IMR-90 (cell line): ENCODE measurements at regions not wholly inside any gene's neighbourhood (a gene's known extent, or its start where the extent isn't known, plus 50 kb on each side); places are given as distances from the start of the nearest gene placed in this dataset.

ENCODE experiments used
- ATAC-seq: fragments of 200-7000 bp; cut with Tn5 transposase; 2 replicates; pipeline ENCODE4 v1.9.1; 2020; ENCODE audit warnings: low read depth, mild to moderate bottlenecking, moderate library complexity
- BruUV-seq: library from RNA; stranded (reverse); fragments of 400-500 nt; replicated peaks from 2 replicates; lab custom pipeline; 2021; lab: Mats Ljungman, UMichigan
- CTCF ChIA-PET: fragments of 300-600 bp; formaldehyde crosslinking; extraction: SDS; loops from one replicate; lab custom pipeline; 2021; ENCODE audit warnings: antibody characterized with exemption; lab: Yijun Ruan, JAX
- POLR2A ChIA-PET: fragments of 300-600 bp; sonication (Branson Sonifier 250); formaldehyde crosslinking; loops from one replicate; lab custom pipeline; 2022; ENCODE audit warnings: antibody characterized with exemption; ENCODE audit not compliant: unreplicated experiment; lab: Charles Lee
- DNase-seq: peaks from one replicate; pipeline ENCODE4 v3.0.0; 2013
- H2AFZ ChIP-seq: replicated peaks from 2 replicates; pipeline ENCODE3; 2013; ENCODE audit warnings: low read length, mild to moderate bottlenecking; ENCODE audit not compliant: poor library complexity
- H2AK5ac ChIP-seq: 2 replicates; pipeline ENCODE4 v1.6.1; 2013; ENCODE audit warnings: low read depth, low read length, inconsistent platforms
- H2AK9ac ChIP-seq: replicated peaks from 2 replicates; pipeline ENCODE3; 2013; ENCODE audit warnings: mild to moderate bottlenecking, low read depth, low read length, moderate library complexity; ENCODE audit not compliant: poor library complexity
- H2BK120ac ChIP-seq: 2 replicates; pipeline ENCODE4 v1.6.1; 2013; ENCODE audit warnings: low read depth, low read length, inconsistent platforms
- H2BK15ac ChIP-seq: 3 replicates; pipeline ENCODE4 v1.6.1; 2013; ENCODE audit warnings: low read depth, low read length, inconsistent platforms
- H2BK20ac ChIP-seq: 2 replicates; pipeline ENCODE4 v1.6.1; 2013; ENCODE audit warnings: low read depth, mild to moderate bottlenecking, inconsistent platforms, low read length, moderate library complexity
- H2BK5ac ChIP-seq: 2 replicates; pipeline ENCODE4 v1.6.1; 2013; ENCODE audit warnings: mild to moderate bottlenecking, low read depth, low read length, inconsistent platforms; ENCODE audit not compliant: poor library complexity, severe bottlenecking
- H3K14ac ChIP-seq: replicated peaks from 2 replicates; pipeline ENCODE4 v1.6.1; 2013; ENCODE audit warnings: low read depth, low read length, inconsistent platforms
- H3K18ac ChIP-seq: 2 replicates; pipeline ENCODE4 v1.6.1; 2013; ENCODE audit warnings: low read depth, low read length, control low read depth
- H3K23ac ChIP-seq: 2 replicates; pipeline ENCODE4 v1.6.1; 2013; ENCODE audit warnings: low read depth, low read length, inconsistent platforms
- H3K27ac ChIP-seq: 2 replicates; pipeline ENCODE4 v1.5.1; 2013; ENCODE audit warnings: mild to moderate bottlenecking, control low read depth, low read length; ENCODE audit not compliant: insufficient read depth
- H3K27me3 ChIP-seq: 2 replicates; pipeline ENCODE4 v1.6.1; 2013; ENCODE audit warnings: low read length; ENCODE audit not compliant: control insufficient read depth, insufficient read depth
- H3K36me3 ChIP-seq: 2 replicates; pipeline ENCODE4 v1.6.1; 2013; ENCODE audit warnings: low read length, mixed read lengths; ENCODE audit not compliant: control insufficient read depth, insufficient read depth
- H3K4ac ChIP-seq: 2 replicates; pipeline ENCODE4 v1.6.1; 2013; ENCODE audit warnings: low read depth, low read length, inconsistent platforms
- H3K4me1 ChIP-seq: 2 replicates; pipeline ENCODE4 v1.6.1; 2013; ENCODE audit warnings: low read length, mixed read lengths; ENCODE audit not compliant: control insufficient read depth, insufficient read depth
- H3K4me2 ChIP-seq: 2 replicates; pipeline ENCODE4 v1.6.1; 2013; ENCODE audit warnings: low read depth, mild to moderate bottlenecking, control low read depth, low read length, moderate library complexity
- H3K4me3 ChIP-seq: 2 replicates; pipeline ENCODE4 v1.5.1; 2013; ENCODE audit warnings: low read depth, mild to moderate bottlenecking, control low read depth, low read length, moderate library complexity; ENCODE audit not compliant: insufficient read depth
- H3K56ac ChIP-seq: 2 replicates; pipeline ENCODE4 v1.6.1; 2013; ENCODE audit warnings: low read length, inconsistent platforms; ENCODE audit not compliant: insufficient read depth; ENCODE audit errors: extremely low read depth
- H3K79me1 ChIP-seq, 2 experiments: 2 replicates each; pipeline ENCODE4 v1.6.1; 2013; ENCODE audit warnings: low read length in 2 of 2, inconsistent platforms in 1 of 2, low read depth in 1 of 2
- H3K9ac ChIP-seq: 2 replicates; pipeline ENCODE4 v1.6.1; 2013; ENCODE audit warnings: low read depth, low read length, control low read depth
- H3K9me1 ChIP-seq: 2 replicates; pipeline ENCODE4 v1.6.1; 2013; ENCODE audit warnings: low read length, inconsistent platforms; ENCODE audit not compliant: insufficient read depth
- H3K9me3 ChIP-seq: 2 replicates; pipeline ENCODE4 v1.6.1; 2013; ENCODE audit warnings: low read length; ENCODE audit not compliant: control insufficient read depth, insufficient read depth
- H4K20me1 ChIP-seq: 2 replicates; pipeline ENCODE4 v1.6.1; 2013; ENCODE audit warnings: low read length, inconsistent platforms; ENCODE audit not compliant: insufficient read depth
- H4K5ac ChIP-seq: 2 replicates; pipeline ENCODE4 v1.6.1; 2013; ENCODE audit warnings: mild to moderate bottlenecking, low read depth, low read length, control low read depth
- H4K8ac ChIP-seq, 2 experiments: 2 replicates each; pipeline ENCODE4 v1.6.1; 2013; ENCODE audit warnings: low read depth in 2 of 2, low read length in 2 of 2, control low read depth in 1 of 2, inconsistent platforms in 1 of 2
- H4K91ac ChIP-seq: 2 replicates; pipeline ENCODE4 v1.6.1; 2013; ENCODE audit warnings: low read depth, low read length, inconsistent platforms; ENCODE audit not compliant: insufficient read depth
- FOS ChIP-seq: fragments of 150-350 bp; IDR thresholded peaks from 2 replicates; pipeline ENCODE4 v1.6.1; 2016; ENCODE audit warnings: low read depth, low read length
- MAFK ChIP-seq: IDR thresholded peaks from 2 replicates; pipeline ENCODE4 v1.6.1; 2012; ENCODE audit warnings: low read depth, low read length, improper control_type of control experiment
- MAZ ChIP-seq: IDR thresholded peaks from 2 replicates; pipeline ENCODE4 v1.6.1; 2012; ENCODE audit warnings: low read depth, mild to moderate bottlenecking, low read length, improper control_type of control experiment, moderate library complexity, borderline replicate concordance
- WGBS, 2 experiments: methylation state at CpG; one replicate each; pipeline versions ENCODE4 v1.1.5 to v1.1.7; 2013; ENCODE audit warnings: missing lambda C conversion rate in 2 of 2; ENCODE audit not compliant: insufficient read length in 1 of 2; ENCODE audit errors: extremely low coverage in 2 of 2; 5-methylcytosine and 5-hydroxymethylcytosine counted together
- dilution Hi-C: fragments of 300-500 bp; cut with HindIII; formaldehyde crosslinking; loops from one replicate; pipeline ENCODE4 v1.14.3; 2018; ENCODE audit warnings: low sequenced_read_pairs; ENCODE audit not compliant: unreplicated experiment
- in situ Hi-C: fragments of 300-500 bp; cut with MboI; formaldehyde crosslinking; loops from 3 replicates; pipeline ENCODE4 v1.14.3; 2019; ENCODE audit warnings: low sequenced_read_pairs, inconsistent platforms, mixed read lengths
- intact Hi-C: fragments of 100-400 bp; cut with micrococcal nuclease; formaldehyde crosslinking; loops from 2 replicates; pipeline ENCODE4 v1.10.0; 2022

DNA sequence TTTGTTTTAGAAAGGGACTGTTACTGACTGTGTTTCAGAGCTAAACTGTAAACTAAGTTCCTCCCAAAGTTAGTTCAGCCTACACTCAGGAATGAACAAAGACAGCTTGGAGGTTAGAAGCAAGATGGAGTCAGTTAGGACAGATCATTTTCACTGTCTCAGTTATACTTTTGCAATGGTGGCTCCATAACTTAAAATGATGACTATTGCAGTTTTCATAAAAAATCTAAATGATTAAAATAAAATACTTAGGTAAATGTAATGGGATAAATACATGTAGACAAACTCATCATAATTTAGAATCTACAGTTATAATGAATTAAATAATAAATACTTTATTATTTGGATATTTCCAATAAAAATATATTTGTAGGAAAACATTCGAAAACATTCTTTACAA is 590.6 kb downstream of the EPHA7 start:
- Histone ChIP-seq H2BK20ac (no peak overlapping the region), H3K36me3 (no peaks in the 10 kb centered on the region), H4K91ac (no peak overlapping the region), H3K23ac (no peak overlapping the region), H3K56ac (no peak overlapping the region), H3K4me3 (no peak overlapping the region), H2AK5ac (no peak overlapping the region), H2BK15ac (no peak overlapping the region), H3K18ac (no peak overlapping the region), H2AFZ (no peak overlapping the region), H2BK120ac (no peak overlapping the region), H3K9me1 (no peaks in the 10 kb centered on the region), H3K4ac (no peak overlapping the region), H2AK9ac (no peak overlapping the region), H3K9ac (no peak overlapping the region), H4K20me1 (no peaks in the 10 kb centered on the region), H3K79me1 (no peaks in the 10 kb centered on the region), H3K4me2 (no peak overlapping the region), H3K9me3 (no peaks in the 10 kb centered on the region), H3K4me1 (no peaks in the 10 kb centered on the region), H3K27ac (no peak overlapping the region), H4K5ac (no peak overlapping the region), H4K8ac (no peak overlapping the region), H3K27me3 (no peaks in the 10 kb centered on the region), H2BK5ac (no peak overlapping the region), H3K14ac (no peak overlapping the region)
- intact Hi-C loops (no loop called here), in situ Hi-C loops (no loop called here), dilution Hi-C loops (no loop called here)
- no peak for DNase-seq
- CTCF ChIA-PET: no interaction called here
- TF ChIP-seq MAFK (peak; percentile 77), MAZ (no peak), FOS (no peak)
- ATAC-seq: no peak
- POLR2A ChIA-PET: no interaction called here
- BruUV-seq: no TSS peak
- WGBS, 2 experiments: no CpG with 5 or more reads among the region's 1 CpG
